ENCODE measurements at regions not wholly inside any gene's neighbourhood (a gene's known extent, or its start where the extent isn't known, plus 50 kb on each side); places are given as distances from the start of the nearest gene placed in this dataset.

DNA sequence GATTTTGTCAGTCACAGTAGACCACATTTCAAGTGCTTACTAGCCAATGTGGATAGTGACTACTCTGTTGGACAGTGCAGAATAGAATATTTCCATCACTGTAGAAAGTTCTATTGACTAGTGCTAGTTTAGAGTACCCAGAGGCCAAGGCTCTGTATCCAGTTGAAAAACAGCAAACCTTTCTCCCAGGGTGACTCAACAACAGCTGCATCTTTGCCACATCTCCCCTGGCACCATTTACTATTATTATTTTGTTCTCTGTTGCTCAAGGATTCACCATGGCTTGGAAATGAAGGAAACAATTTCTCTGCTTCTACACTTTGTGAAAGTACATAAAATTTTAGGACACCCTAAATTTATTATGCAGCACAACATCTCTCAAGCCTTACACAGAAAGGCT lies 85.3 kb upstream of the WDR26 start:
- TF ChIP-seq, protein P1, sequence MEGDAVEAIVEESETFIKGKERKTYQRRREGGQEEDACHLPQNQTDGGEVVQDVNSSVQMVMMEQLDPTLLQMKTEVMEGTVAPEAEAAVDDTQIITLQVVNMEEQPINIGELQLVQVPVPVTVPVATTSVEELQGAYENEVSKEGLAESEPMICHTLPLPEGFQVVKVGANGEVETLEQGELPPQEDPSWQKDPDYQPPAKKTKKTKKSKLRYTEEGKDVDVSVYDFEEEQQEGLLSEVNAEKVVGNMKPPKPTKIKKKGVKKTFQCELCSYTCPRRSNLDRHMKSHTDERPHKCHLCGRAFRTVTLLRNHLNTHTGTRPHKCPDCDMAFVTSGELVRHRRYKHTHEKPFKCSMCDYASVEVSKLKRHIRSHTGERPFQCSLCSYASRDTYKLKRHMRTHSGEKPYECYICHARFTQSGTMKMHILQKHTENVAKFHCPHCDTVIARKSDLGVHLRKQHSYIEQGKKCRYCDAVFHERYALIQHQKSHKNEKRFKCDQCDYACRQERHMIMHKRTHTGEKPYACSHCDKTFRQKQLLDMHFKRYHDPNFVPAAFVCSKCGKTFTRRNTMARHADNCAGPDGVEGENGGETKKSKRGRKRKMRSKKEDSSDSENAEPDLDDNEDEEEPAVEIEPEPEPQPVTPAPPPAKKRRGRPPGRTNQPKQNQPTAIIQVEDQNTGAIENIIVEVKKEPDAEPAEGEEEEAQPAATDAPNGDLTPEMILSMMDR (conservative IDR thresholded peaks at IDR 0.05; ENCODE audit: low read length) = no peak
- TF ChIP-seq EZH2phosphoT487 (IDR thresholded peaks at IDR 0.05; ENCODE audit: borderline replicate concordance, low read depth, low read length) = no peak
